Activated naive CD8-positive, alpha-beta T cell treated with anti-CD3 and anti-CD28 coated beads, Interleukin-2, amount 50 U/mL, for 24 hours (primary cell): ENCODE measurements at regions not wholly inside any gene's neighbourhood (a gene's known extent, or its start where the extent isn't known, plus 50 kb on each side); places are given as distances from the start of the nearest gene placed in this dataset.
A peak's percentile ranks its signal among the peaks of the same experiment; 100 is the strongest.

Experiments
- ATAC-seq: fragments of 150-1000 bp; cut with Tn5 transposase; one replicate; pipeline ENCODE4 v1.10.0; 2021
- DNase-seq: peaks from one replicate; pipeline ENCODE4 v3.0.0; 2021
- H3K27ac Mint-ChIP-seq: one replicate; pipeline ENCODE4 v1.8.0; 2021; ENCODE audit warnings: mild to moderate bottlenecking, mixed read lengths
- H3K27me3 Mint-ChIP-seq: one replicate; pipeline ENCODE4 v1.8.0; 2021; ENCODE audit warnings: mixed read lengths
- H3K36me3 Mint-ChIP-seq: one replicate; pipeline ENCODE4 v1.8.0; 2021; ENCODE audit warnings: low read depth, mixed read lengths
- H3K4me1 Mint-ChIP-seq: one replicate; pipeline ENCODE4 v1.8.0; 2021; ENCODE audit warnings: mixed read lengths
- H3K4me3 Mint-ChIP-seq: one replicate; pipeline ENCODE4 v1.8.0; 2021; ENCODE audit warnings: mild to moderate bottlenecking, moderate library complexity, mixed read lengths
- H3K9me3 Mint-ChIP-seq: one replicate; pipeline ENCODE4 v1.8.0; 2021; ENCODE audit warnings: mixed read lengths

- Mint-ChIP-seq H3K36me3 (peaks cover 12% of the 10 kb centered on the region), H3K27ac (peak overlapping the region; percentile 76), H3K27me3 (peaks cover 4% of the 10 kb centered on the region), H3K4me1 (peaks cover 43% of the 10 kb centered on the region), H3K9me3 (peaks cover 16% of the 10 kb centered on the region), H3K4me3 (no peak overlapping the region)
- ATAC-seq, result peak; percentile 58
- no peak for DNase-seq
Observed at GRCh38 chr15:94177112-94177511, 54.2 kb upstream of the MCTP2 start.

GRCh38 chr15:94175420-94175819, 55.9 kb upstream of the MCTP2 start:
- ATAC-seq (no peak), DNase-seq (no peak)
- peaks cover 12% of the 10 kb centered on the region for H3K36me3 Mint-ChIP-seq
- peaks cover 43% of the 10 kb centered on the region for H3K4me1 Mint-ChIP-seq
- peaks cover 16% of the 10 kb centered on the region for H3K9me3 Mint-ChIP-seq
- H3K4me3 Mint-ChIP-seq, result no peak overlapping the region
- H3K27me3 Mint-ChIP-seq, result peaks cover 10% of the 10 kb centered on the region
- no peak overlapping the region for H3K27ac Mint-ChIP-seq

GRCh38 chr15:94174399-94174802, 57.0 kb upstream of the MCTP2 start:
- peaks cover 13% of the 10 kb centered on the region for H3K27me3 Mint-ChIP-seq
- peaks cover 12% of the 10 kb centered on the region for H3K36me3 Mint-ChIP-seq
- peak; percentile 13 for DNase-seq
- peak overlapping the region; percentile 4 for H3K4me3 Mint-ChIP-seq
- peaks cover 16% of the 10 kb centered on the region for H3K9me3 Mint-ChIP-seq
- peaks cover 43% of the 10 kb centered on the region for H3K4me1 Mint-ChIP-seq
- peak; percentile 97 for ATAC-seq
- peak overlapping the region; percentile 56 for H3K27ac Mint-ChIP-seq

GRCh38 chr15:94168250-94168649, 63.1 kb upstream of the MCTP2 start:
- Mint-ChIP-seq H3K27ac (no peak overlapping the region), H3K9me3 (peaks cover 4% of the 10 kb centered on the region), H3K27me3 (peaks cover 11% of the 10 kb centered on the region), H3K4me1 (peaks cover 5% of the 10 kb centered on the region), H3K4me3 (no peak overlapping the region), H3K36me3 (no peaks in the 10 kb centered on the region)
- DNase-seq (peak; percentile 16), ATAC-seq (no peak)

GRCh38 chr15:94164971-94165370, 66.4 kb upstream of the MCTP2 start:
- H3K4me1 Mint-ChIP-seq, result no peaks in the 10 kb centered on the region
- H3K4me3 Mint-ChIP-seq, result no peak overlapping the region
- H3K36me3 Mint-ChIP-seq, result no peaks in the 10 kb centered on the region
- no peak overlapping the region for H3K27ac Mint-ChIP-seq
- DNase-seq, result no peak
- H3K9me3 Mint-ChIP-seq, result peaks cover 4% of the 10 kb centered on the region
- ATAC-seq, result no peak
- H3K27me3 Mint-ChIP-seq, result peaks cover 3% of the 10 kb centered on the region

GRCh38 chr15:94164202-94164807, 67.1 kb upstream of the MCTP2 start:
- DNase-seq (peak; percentile 73), ATAC-seq (peak; percentile 65)
- H3K4me3 Mint-ChIP-seq, result no peak overlapping the region
- no peaks in the 10 kb centered on the region for H3K4me1 Mint-ChIP-seq
- H3K27me3 Mint-ChIP-seq, result peaks cover 3% of the 10 kb centered on the region
- peaks cover 4% of the 10 kb centered on the region for H3K9me3 Mint-ChIP-seq
- no peak overlapping the region for H3K27ac Mint-ChIP-seq
- H3K36me3 Mint-ChIP-seq, result no peaks in the 10 kb centered on the region

GRCh38 chr15:94162939-94163338, 68.4 kb upstream of the MCTP2 start:
- no peak overlapping the region for H3K27ac Mint-ChIP-seq
- peaks cover 3% of the 10 kb centered on the region for H3K27me3 Mint-ChIP-seq
- no peak for ATAC-seq
- no peaks in the 10 kb centered on the region for H3K4me1 Mint-ChIP-seq
- no peak overlapping the region for H3K4me3 Mint-ChIP-seq
- H3K9me3 Mint-ChIP-seq, result peaks cover 4% of the 10 kb centered on the region
- DNase-seq, result no peak
- no peaks in the 10 kb centered on the region for H3K36me3 Mint-ChIP-seq

- H3K36me3 Mint-ChIP-seq, result no peaks in the 10 kb centered on the region
- no peak overlapping the region for H3K27ac Mint-ChIP-seq
- ATAC-seq, result no peak
- peaks cover 20% of the 10 kb centered on the region for H3K27me3 Mint-ChIP-seq
- H3K9me3 Mint-ChIP-seq, result no peaks in the 10 kb centered on the region
- H3K4me3 Mint-ChIP-seq, result no peak overlapping the region
- no peaks in the 10 kb centered on the region for H3K4me1 Mint-ChIP-seq
- DNase-seq, result no peak
Observed at GRCh38 chr15:94154255-94154654, 77.1 kb upstream of the MCTP2 start.

GRCh38 chr15:94145046-94145445, 86.3 kb upstream of the MCTP2 start:
- H3K4me1 Mint-ChIP-seq, result no peaks in the 10 kb centered on the region
- peaks cover 9% of the 10 kb centered on the region for H3K9me3 Mint-ChIP-seq
- DNase-seq, result no peak
- H3K4me3 Mint-ChIP-seq, result no peak overlapping the region
- no peak overlapping the region for H3K27ac Mint-ChIP-seq
- H3K36me3 Mint-ChIP-seq, result peaks cover 2% of the 10 kb centered on the region
- H3K27me3 Mint-ChIP-seq, result peaks cover 13% of the 10 kb centered on the region
- ATAC-seq, result no peak

GRCh38 chr15:94141802-94142201, 89.6 kb upstream of the MCTP2 start:
- no peaks in the 10 kb centered on the region for H3K4me1 Mint-ChIP-seq
- ATAC-seq (no peak), DNase-seq (no peak)
- peaks cover 9% of the 10 kb centered on the region for H3K9me3 Mint-ChIP-seq
- no peak overlapping the region for H3K27ac Mint-ChIP-seq
- H3K36me3 Mint-ChIP-seq, result peaks cover 2% of the 10 kb centered on the region
- H3K27me3 Mint-ChIP-seq, result peaks cover 24% of the 10 kb centered on the region
- no peak overlapping the region for H3K4me3 Mint-ChIP-seq

GRCh38 chr15:94135486-94136147, 95.7 kb upstream of the MCTP2 start:
- Mint-ChIP-seq H3K9me3 (peaks cover 4% of the 10 kb centered on the region), H3K4me3 (no peak overlapping the region), H3K27ac (no peak overlapping the region), H3K4me1 (no peaks in the 10 kb centered on the region), H3K27me3 (peaks cover 21% of the 10 kb centered on the region), H3K36me3 (no peaks in the 10 kb centered on the region)
- ATAC-seq (no peak), DNase-seq (no peak)

- Mint-ChIP-seq H3K4me3 (no peak overlapping the region), H3K27ac (no peak overlapping the region), H3K4me1 (no peaks in the 10 kb centered on the region), H3K36me3 (no peaks in the 10 kb centered on the region), H3K9me3 (peaks cover 4% of the 10 kb centered on the region), H3K27me3 (peaks cover 17% of the 10 kb centered on the region)
- no peak for ATAC-seq
- no peak for DNase-seq
Observed at GRCh38 chr15:94131875-94132274, 99.5 kb upstream of the MCTP2 start.

GRCh38 chr15:94130504-94130903, 100.9 kb upstream of the MCTP2 start:
- no peaks in the 10 kb centered on the region for H3K36me3 Mint-ChIP-seq
- ATAC-seq (no peak), DNase-seq (no peak)
- no peak overlapping the region for H3K27ac Mint-ChIP-seq
- H3K9me3 Mint-ChIP-seq, result peaks cover 4% of the 10 kb centered on the region
- H3K27me3 Mint-ChIP-seq, result peaks cover 17% of the 10 kb centered on the region
- H3K4me1 Mint-ChIP-seq, result no peaks in the 10 kb centered on the region
- H3K4me3 Mint-ChIP-seq, result no peak overlapping the region

GRCh38 chr15:94127006-94127405, 104.4 kb upstream of the MCTP2 start:
- H3K9me3 Mint-ChIP-seq, result no peaks in the 10 kb centered on the region
- peaks cover 13% of the 10 kb centered on the region for H3K27me3 Mint-ChIP-seq
- no peaks in the 10 kb centered on the region for H3K36me3 Mint-ChIP-seq
- no peak for DNase-seq
- no peak overlapping the region for H3K27ac Mint-ChIP-seq
- no peak for ATAC-seq
- no peak overlapping the region for H3K4me3 Mint-ChIP-seq
- no peaks in the 10 kb centered on the region for H3K4me1 Mint-ChIP-seq

GRCh38 chr15:94125698-94126097, 105.7 kb upstream of the MCTP2 start:
- H3K9me3 Mint-ChIP-seq, result no peaks in the 10 kb centered on the region
- no peaks in the 10 kb centered on the region for H3K36me3 Mint-ChIP-seq
- peaks cover 7% of the 10 kb centered on the region for H3K27me3 Mint-ChIP-seq
- H3K4me3 Mint-ChIP-seq, result no peak overlapping the region
- H3K4me1 Mint-ChIP-seq, result no peaks in the 10 kb centered on the region
- no peak overlapping the region for H3K27ac Mint-ChIP-seq
- no peak for ATAC-seq
- DNase-seq, result no peak
